ENCODE measurements at regions not wholly inside any gene's neighbourhood (a gene's known extent, or its start where the extent isn't known, plus 50 kb on each side); places are given as distances from the start of the nearest gene placed in this dataset.
"Not testable (repeated sequence)": the region's sequence is repeated elsewhere in the genome, so short reads cannot be mapped to it uniquely, and the experiment has no call there.

DNA sequence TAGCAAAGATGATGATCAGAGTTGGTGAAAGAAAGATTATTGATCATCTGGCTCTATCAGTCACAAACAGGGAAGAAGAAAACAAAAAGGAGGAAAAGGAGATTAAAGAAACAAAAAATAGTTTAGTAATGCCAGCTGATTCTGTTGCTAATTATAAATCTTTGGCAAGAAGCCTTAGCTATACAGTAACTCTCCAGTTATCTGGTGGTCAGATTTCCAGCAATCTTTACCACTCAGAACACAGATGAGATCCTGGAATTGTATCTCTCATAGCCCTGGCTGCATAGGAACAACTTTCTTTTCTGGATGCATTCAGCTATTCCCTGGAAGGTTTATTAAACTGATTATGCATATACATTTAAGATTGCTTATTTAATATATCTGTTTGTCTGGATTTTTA, 256.8 kb upstream of the ZEB2 start:
- Histone ChIP-seq H3K27ac (no peak overlapping the region), H3K36me3 (ENCODE audit: insufficient read depth in 1 of 2, low read depth in 1 of 2) (no peaks in the 10 kb centered on the region), H3K4me3 (no peak overlapping the region), H3K9me3 (no peaks in the 10 kb centered on the region), H3K27me3 (ENCODE audit: insufficient read depth in 3 of 3, low read length in 2 of 3) (no peaks in the 10 kb centered on the region), H3K4me1 (no peaks in the 10 kb centered on the region)
- DNase-seq (no peak), ATAC-seq (no peak)
- TF ChIP-seq, protein P1, sequence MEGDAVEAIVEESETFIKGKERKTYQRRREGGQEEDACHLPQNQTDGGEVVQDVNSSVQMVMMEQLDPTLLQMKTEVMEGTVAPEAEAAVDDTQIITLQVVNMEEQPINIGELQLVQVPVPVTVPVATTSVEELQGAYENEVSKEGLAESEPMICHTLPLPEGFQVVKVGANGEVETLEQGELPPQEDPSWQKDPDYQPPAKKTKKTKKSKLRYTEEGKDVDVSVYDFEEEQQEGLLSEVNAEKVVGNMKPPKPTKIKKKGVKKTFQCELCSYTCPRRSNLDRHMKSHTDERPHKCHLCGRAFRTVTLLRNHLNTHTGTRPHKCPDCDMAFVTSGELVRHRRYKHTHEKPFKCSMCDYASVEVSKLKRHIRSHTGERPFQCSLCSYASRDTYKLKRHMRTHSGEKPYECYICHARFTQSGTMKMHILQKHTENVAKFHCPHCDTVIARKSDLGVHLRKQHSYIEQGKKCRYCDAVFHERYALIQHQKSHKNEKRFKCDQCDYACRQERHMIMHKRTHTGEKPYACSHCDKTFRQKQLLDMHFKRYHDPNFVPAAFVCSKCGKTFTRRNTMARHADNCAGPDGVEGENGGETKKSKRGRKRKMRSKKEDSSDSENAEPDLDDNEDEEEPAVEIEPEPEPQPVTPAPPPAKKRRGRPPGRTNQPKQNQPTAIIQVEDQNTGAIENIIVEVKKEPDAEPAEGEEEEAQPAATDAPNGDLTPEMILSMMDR (IDR thresholded peaks at IDR 0.05) = no peak
- intact Hi-C loops (cut with DNase I) = no loop called here

DNA sequence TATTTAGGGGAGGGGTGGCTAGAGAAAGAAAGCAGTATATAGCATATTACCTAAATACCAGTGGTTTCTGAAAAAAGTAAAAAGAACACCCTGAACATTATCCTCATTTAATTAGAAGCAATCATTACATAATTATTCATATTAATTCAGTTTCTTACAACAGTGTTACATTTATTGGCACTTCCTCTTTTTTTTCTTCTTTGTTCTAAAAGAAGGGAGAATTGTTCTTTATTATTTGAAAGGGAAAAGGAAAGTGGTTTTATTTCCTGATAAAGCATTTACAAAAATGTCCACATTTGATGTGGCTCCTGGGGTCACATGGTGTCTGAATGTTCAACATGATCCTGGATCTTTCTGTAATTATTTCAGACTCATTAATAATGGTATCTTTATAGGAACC, 254.9 kb upstream of the ZEB2 start:
- no peaks in the 10 kb centered on the region for H3K9me3 ChIP-seq
- H3K4me3 ChIP-seq = no peak overlapping the region
- no peaks in the 10 kb centered on the region for H3K36me3 ChIP-seq (ENCODE audit: insufficient read depth in 1 of 2, low read depth in 1 of 2)
- ATAC-seq (no peak), DNase-seq (no peak)
- TF ChIP-seq, protein P1 (IDR thresholded peaks at IDR 0.05) = no peak
- intact Hi-C loops (cut with DNase I) = no loop called here
- H3K4me1 ChIP-seq = no peaks in the 10 kb centered on the region
- H3K27me3 ChIP-seq (ENCODE audit: insufficient read depth in 3 of 3, low read length in 2 of 3) = no peaks in the 10 kb centered on the region
- H3K27ac ChIP-seq = no peak overlapping the region

DNA sequence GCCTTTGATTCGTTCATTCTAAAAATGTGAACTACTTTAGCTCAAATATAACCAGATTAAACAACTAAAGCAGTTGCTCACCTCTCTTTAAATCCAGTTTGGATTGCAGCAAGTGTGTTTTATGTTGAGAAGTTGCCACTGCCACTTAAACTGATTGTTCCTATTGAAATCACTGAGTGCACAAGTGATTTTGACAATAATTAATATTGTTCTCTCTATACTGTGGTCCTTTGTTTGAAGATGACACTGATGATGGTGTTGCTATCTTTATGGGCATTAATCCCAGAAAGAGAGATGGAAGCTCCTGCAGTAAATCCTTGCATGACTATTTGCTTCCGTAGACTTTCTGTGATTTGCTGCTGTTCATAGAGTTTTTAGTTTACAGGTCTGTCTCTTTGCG, 251.4 kb upstream of the ZEB2 start:
- no peak overlapping the region for H3K4me3 ChIP-seq
- DNase-seq (no peak), ATAC-seq (no peak)
- TF ChIP-seq, protein P1 (IDR thresholded peaks at IDR 0.05) = no peak
- no peaks in the 10 kb centered on the region for H3K9me3 ChIP-seq
- intact Hi-C loops (cut with DNase I) = no loop called here
- H3K27ac ChIP-seq = no peak overlapping the region
- no peaks in the 10 kb centered on the region for H3K27me3 ChIP-seq (ENCODE audit: insufficient read depth in 3 of 3, low read length in 2 of 3)
- 78 to 85% (median 81%) methylated on average over 3 of the region's 3 CpGs for WGBS, 3 donors
- no peaks in the 10 kb centered on the region for H3K36me3 ChIP-seq (ENCODE audit: insufficient read depth in 1 of 2, low read depth in 1 of 2)
- no peaks in the 10 kb centered on the region for H3K4me1 ChIP-seq

DNA sequence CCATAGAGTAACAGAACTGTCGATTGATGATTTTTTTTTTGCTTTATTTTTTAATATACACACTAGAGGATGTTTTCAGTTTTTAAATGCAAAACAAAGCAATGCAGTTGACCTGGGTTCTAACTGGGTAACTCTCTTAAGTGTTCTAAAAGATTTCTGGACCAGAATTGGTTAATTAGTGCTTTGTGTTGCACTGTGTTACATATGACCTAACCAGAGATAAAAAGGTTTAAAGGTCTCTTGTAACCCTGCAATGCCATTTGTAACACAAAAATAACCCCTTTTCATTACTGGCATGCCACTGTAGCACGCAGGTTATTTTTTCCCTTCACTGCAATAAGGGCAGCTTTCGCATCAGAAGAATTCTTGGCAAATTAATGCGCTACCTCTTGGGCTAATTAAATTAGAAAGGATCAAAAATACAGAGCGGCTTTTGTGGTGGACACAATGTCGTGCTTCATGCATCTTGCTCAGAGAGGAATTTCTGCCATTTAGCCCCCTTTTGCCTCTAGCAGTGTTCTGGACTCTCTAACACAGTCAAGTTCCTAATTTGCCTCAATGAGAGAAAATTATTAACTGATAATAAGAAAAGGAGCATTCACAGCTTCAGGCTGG, 250.8 kb upstream of the ZEB2 start:
- 41 to 59% (median 45%) methylated on average over 6 of the region's 6 CpGs for WGBS, 3 donors
- Histone ChIP-seq H3K4me1 (no peaks in the 10 kb centered on the region), H3K27ac (no peak overlapping the region), H3K36me3 (ENCODE audit: insufficient read depth in 1 of 2, low read depth in 1 of 2) (no peaks in the 10 kb centered on the region), H3K4me3 (no peak overlapping the region), H3K27me3 (ENCODE audit: insufficient read depth in 3 of 3, low read length in 2 of 3) (no peaks in the 10 kb centered on the region), H3K9me3 (no peaks in the 10 kb centered on the region)
- intact Hi-C loops (cut with DNase I) = no loop called here
- TF ChIP-seq, protein P1 (IDR thresholded peaks at IDR 0.05) = no peak
- ATAC-seq (no peak), DNase-seq (no peak)

DNA sequence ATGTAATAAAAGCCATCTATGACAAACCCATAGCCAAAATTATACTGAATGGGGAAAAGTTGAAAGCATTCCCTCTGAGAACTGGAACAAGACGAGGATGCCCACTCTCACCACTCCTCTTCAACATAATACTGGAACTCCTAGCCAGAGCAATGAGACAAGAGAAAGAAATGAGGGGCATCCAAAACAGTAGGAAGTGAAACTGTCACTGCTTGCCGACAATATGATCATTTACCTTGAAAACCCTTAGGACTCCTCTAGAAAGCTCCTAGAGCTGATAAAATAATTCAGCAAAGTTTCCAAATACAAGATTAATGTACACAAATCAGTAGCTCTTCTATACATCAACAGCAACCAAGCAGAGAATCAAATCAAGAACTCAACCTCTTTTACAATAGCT, 241.0 kb upstream of the ZEB2 start:
- DNase-seq; H3K36me3 ChIP-seq (ENCODE audit: insufficient read depth in 1 of 2, low read depth in 1 of 2); H3K9me3 ChIP-seq; ATAC-seq; H3K4me1 ChIP-seq; H3K27me3 ChIP-seq (ENCODE audit: insufficient read depth in 3 of 3, low read length in 2 of 3); H3K27ac ChIP-seq; H3K4me3 ChIP-seq; intact Hi-C loops (cut with DNase I): not testable (repeated sequence)
- WGBS, 3 donors = 89 to 100% (median 96%) methylated on average over 2 of the region's 2 CpGs

Data from psoas muscle (tissue), 7 donors.